GM12874 (cell line): ENCODE measurements at regions not wholly inside any gene's neighbourhood (a gene's known extent, or its start where the extent isn't known, plus 50 kb on each side); places are given as distances from the start of the nearest gene placed in this dataset.

Experiments used
- CTCF ChIP-seq: IDR thresholded peaks from 2 replicates; pipeline ENCODE4 v1.5.1; 2011; ENCODE audit warnings: low read depth, mild to moderate bottlenecking, control low read depth, low read length, moderate library complexity; ENCODE audit not compliant: insufficient read depth

DNA sequence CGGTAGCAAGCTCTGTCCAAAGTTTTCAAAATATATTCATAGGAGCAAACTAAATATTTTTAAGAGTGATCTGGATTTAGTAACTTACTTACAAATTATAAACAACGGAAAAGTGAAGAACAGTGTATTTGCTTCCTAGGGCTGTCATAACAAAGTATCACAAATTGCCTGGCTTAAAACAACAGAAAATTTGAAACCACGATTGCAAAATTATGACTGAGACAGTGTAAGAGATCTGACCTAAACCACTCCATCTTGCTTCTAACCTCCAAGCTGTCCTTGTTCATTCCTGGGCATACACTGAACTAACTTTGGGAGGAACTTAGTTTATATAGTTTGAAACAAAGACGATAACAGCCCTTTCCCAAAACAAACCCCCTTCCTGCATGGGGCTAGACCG, 202.0 kb upstream of the CDH6 start:
- no peak for TF ChIP-seq CTCF

DNA sequence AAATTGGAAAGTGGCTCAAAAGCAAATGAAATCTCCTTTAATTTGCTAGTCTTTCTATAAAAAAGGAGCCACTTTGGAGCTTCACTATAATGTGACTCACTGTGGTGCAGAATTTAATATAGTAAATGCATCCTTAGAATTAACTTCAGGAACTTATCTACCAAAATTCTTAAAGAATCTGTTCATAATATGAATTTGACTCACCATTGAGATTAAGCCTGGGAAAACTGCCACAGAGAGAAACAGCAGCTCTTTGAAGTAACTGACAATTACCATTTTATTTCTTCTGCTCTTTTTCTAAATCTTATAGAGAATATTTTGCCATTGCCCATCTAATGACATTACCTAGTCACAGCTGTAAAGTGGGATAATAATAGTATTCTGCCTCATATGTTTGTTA, 211.9 kb upstream of the CDH6 start:
- TF ChIP-seq CTCF: no peak

DNA sequence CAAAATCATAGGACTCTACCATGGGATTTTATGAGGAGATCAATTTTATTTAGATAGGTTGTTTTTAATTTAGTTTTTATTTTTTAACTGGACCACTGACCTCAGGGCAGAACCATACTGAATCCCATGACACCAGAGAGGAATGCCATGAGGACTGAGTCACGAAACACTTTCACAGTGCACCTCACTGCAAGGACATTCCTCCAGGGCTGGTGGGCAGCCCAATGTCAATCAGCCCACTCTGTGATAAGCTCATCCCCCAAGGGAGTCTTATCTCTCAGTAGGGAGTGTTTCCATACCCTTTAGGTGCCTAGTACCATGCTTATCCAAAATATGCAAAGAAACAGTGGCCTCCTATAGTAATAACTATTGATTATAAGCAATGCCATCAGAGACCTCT, 224.5 kb upstream of the CDH6 start:
- no peak for TF ChIP-seq CTCF

DNA sequence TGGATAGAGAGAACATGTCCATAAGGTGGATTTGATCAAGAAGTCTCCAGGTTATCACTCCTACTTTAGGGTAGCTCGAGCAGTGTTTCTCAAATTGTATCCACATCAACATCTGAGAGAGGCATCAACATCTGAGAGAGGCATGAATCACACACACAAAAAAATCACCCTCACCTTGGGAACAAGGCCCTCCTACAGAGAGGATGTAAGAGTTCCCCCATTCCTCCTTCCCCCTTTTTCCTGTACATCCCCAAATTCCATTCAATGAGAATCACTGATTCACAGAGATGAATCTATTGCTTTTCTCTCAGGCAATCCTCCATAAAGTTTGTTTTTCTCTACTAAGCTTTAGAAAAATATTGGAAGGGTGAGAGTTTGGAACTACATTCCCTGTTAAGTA, 233.4 kb upstream of the CDH6 start:
- TF ChIP-seq CTCF: no peak

DNA sequence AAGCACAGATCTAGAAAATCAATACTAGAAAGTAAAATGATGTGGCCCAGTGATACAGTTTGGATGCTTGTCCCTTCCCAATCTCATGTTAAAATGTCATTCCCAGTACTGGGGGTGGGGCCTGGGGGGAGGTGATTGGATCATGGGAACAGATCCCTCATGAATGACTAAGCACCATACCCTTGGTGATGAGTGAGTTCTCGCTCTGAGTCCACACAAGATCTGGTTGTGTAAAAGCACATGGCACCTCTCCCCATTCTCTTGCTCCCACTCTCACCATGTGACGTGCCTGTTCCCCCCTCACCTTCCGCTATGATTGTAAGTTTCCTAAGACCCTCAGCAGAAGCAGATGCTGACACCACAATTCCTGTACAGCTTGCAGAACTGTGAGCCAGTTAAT, 234.2 kb upstream of the CDH6 start:
- TF ChIP-seq CTCF: no peak

- TF ChIP-seq CTCF: no peak
These were observed 235.9 kb upstream of the CDH6 start for GRCh38 chr5:30957591-30957990.

- TF ChIP-seq CTCF: no peak
These were observed 237.2 kb upstream of the CDH6 start for GRCh38 chr5:30956251-30956650.

DNA sequence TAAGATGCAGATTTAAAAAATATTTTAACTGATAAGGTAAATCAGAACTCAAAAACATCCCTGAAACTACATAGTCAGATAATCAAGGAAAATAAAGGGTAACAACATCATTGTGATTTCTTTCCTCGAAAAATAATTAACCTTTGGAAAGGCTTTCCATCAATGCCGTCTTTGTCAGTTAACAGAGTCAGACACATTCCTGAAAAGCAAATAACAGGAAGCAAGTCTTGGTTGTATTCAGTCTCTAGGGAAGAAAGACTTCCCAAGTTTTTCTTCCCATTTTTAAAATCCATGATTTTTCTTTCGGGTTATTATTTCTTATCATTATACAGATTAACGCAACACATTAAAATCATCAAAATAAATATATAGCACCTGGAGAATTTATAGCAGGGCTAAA, 256.4 kb upstream of the CDH6 start:
- TF ChIP-seq CTCF: no peak
